ENCODE measurements at regions not wholly inside any gene's neighbourhood (a gene's known extent, or its start where the extent isn't known, plus 50 kb on each side); places are given as distances from the start of the nearest gene placed in this dataset.

GRCh38 chr9:90729351-90729750, 72.3 kb upstream of the SYK start:
- Histone ChIP-seq H3K79me1 (ENCODE audit: low read depth, low read length) (no peaks in the 10 kb centered on the region), H3K9ac (ENCODE audit: low read depth, low read length, poor library complexity) (no peak overlapping the region), H3K4me1 (ENCODE audit: control insufficient read depth in 2 of 2, insufficient read depth in 1 of 2, low read depth in 1 of 2, low read length in 2 of 2) (no peaks in the 10 kb centered on the region), H2BK5ac (ENCODE audit: low read length) (no peak overlapping the region), H3K23ac (ENCODE audit: low read depth, low read length, poor library complexity) (no peak overlapping the region), H2BK120ac (ENCODE audit: low read depth, low read length) (no peak overlapping the region), H3K14ac (ENCODE audit: low read length) (no peak overlapping the region), H2BK15ac (ENCODE audit: low read length) (no peak overlapping the region), H2AFZ (ENCODE audit: low read length) (no peak overlapping the region), H3K9me3 (replicated peaks in 1 of 2; ENCODE audit: control insufficient read depth in 2 of 2, insufficient read depth in 1 of 2, low read depth in 1 of 2, low read length in 2 of 2) (peaks cover 0 to 2% of the 10 kb centered on the region in 2 donors), H2BK12ac (ENCODE audit: low read length) (no peak overlapping the region), H3K36me3 (replicated peaks in 1 of 2; ENCODE audit: control insufficient read depth in 2 of 2, insufficient read depth in 2 of 2, low read length in 2 of 2) (no peaks in the 10 kb centered on the region), H4K91ac (ENCODE audit: low read depth, low read length, poor library complexity) (no peak overlapping the region), H4K8ac (ENCODE audit: low read depth, low read length) (no peak overlapping the region), H2AK5ac (ENCODE audit: low read depth, low read length) (no peak overlapping the region), H3K27ac (replicated peaks; ENCODE audit: low read length) (no peak overlapping the region), H3K4me2 (ENCODE audit: insufficient read depth, low read length, poor library complexity, severe bottlenecking) (no peak overlapping the region), H3K18ac (ENCODE audit: low read length) (no peak overlapping the region), H3K4me3 (ENCODE audit: low read length in 2 of 2) (no peak overlapping the region), H3K4ac (ENCODE audit: low read length) (no peak overlapping the region), H3K27me3 (ENCODE audit: control insufficient read depth in 3 of 3, insufficient read depth in 3 of 3, low read depth in 1 of 3, low read length in 3 of 3) (no peaks in the 10 kb centered on the region)
- WGBS, 2 donors (ENCODE audit: extremely low coverage in 2 of 2, insufficient read length in 2 of 2, insufficient replicate concordance in 1 of 2), result no CpG with 5 or more reads among the region's 24 CpGs
- DNase-seq (ENCODE audit: low spot score), result no peak

GRCh38 chr9:90727488-90727887, 74.1 kb upstream of the SYK start:
- H3K23ac ChIP-seq (ENCODE audit: low read depth, low read length, poor library complexity), result no peak overlapping the region
- H2BK120ac ChIP-seq (ENCODE audit: low read depth, low read length), result no peak overlapping the region
- H3K79me1 ChIP-seq (ENCODE audit: low read depth, low read length), result no peaks in the 10 kb centered on the region
- H4K8ac ChIP-seq (ENCODE audit: low read depth, low read length), result no peak overlapping the region
- H3K14ac ChIP-seq (ENCODE audit: low read length), result no peak overlapping the region
- H3K4me1 ChIP-seq (ENCODE audit: control insufficient read depth in 2 of 2, insufficient read depth in 1 of 2, low read depth in 1 of 2, low read length in 2 of 2), result no peaks in the 10 kb centered on the region
- no peak overlapping the region for H2BK5ac ChIP-seq (ENCODE audit: low read length)
- no peak overlapping the region for H2BK15ac ChIP-seq (ENCODE audit: low read length)
- no peak overlapping the region for H2AK5ac ChIP-seq (ENCODE audit: low read depth, low read length)
- no peak overlapping the region for H3K27ac ChIP-seq (replicated peaks; ENCODE audit: low read length)
- H2BK12ac ChIP-seq (ENCODE audit: low read length), result no peak overlapping the region
- H3K4me3 ChIP-seq (ENCODE audit: low read length in 2 of 2), result no peak overlapping the region
- DNase-seq (ENCODE audit: low spot score), result no peak
- WGBS, 2 donors (ENCODE audit: extremely low coverage in 2 of 2, insufficient read length in 2 of 2, insufficient replicate concordance in 1 of 2), result no CpG with 5 or more reads among the region's 6 CpGs
- no peak overlapping the region for H2AFZ ChIP-seq (ENCODE audit: low read length)
- no peak overlapping the region for H3K4me2 ChIP-seq (ENCODE audit: insufficient read depth, low read length, poor library complexity, severe bottlenecking)
- no peaks in the 10 kb centered on the region for H3K36me3 ChIP-seq (replicated peaks in 1 of 2; ENCODE audit: control insufficient read depth in 2 of 2, insufficient read depth in 2 of 2, low read length in 2 of 2)
- no peaks in the 10 kb centered on the region for H3K27me3 ChIP-seq (ENCODE audit: control insufficient read depth in 3 of 3, insufficient read depth in 3 of 3, low read depth in 1 of 3, low read length in 3 of 3)
- H3K4ac ChIP-seq (ENCODE audit: low read length), result no peak overlapping the region
- H3K9me3 ChIP-seq (replicated peaks in 1 of 2; ENCODE audit: control insufficient read depth in 2 of 2, insufficient read depth in 1 of 2, low read depth in 1 of 2, low read length in 2 of 2), result peaks cover 0 to 2% of the 10 kb centered on the region in 2 donors
- no peak overlapping the region for H3K18ac ChIP-seq (ENCODE audit: low read length)
- no peak overlapping the region for H3K9ac ChIP-seq (ENCODE audit: low read depth, low read length, poor library complexity)
- no peak overlapping the region for H4K91ac ChIP-seq (ENCODE audit: low read depth, low read length, poor library complexity)

- Histone ChIP-seq H3K9ac (ENCODE audit: low read depth, low read length, poor library complexity) (no peak overlapping the region), H3K27me3 (ENCODE audit: control insufficient read depth in 3 of 3, insufficient read depth in 3 of 3, low read depth in 1 of 3, low read length in 3 of 3) (no peaks in the 10 kb centered on the region), H2BK12ac (ENCODE audit: low read length) (no peak overlapping the region), H3K4me1 (ENCODE audit: control insufficient read depth in 2 of 2, insufficient read depth in 1 of 2, low read depth in 1 of 2, low read length in 2 of 2) (no peaks in the 10 kb centered on the region), H3K14ac (ENCODE audit: low read length) (no peak overlapping the region), H4K8ac (ENCODE audit: low read depth, low read length) (no peak overlapping the region), H3K36me3 (replicated peaks in 1 of 2; ENCODE audit: control insufficient read depth in 2 of 2, insufficient read depth in 2 of 2, low read length in 2 of 2) (no peaks in the 10 kb centered on the region), H4K91ac (ENCODE audit: low read depth, low read length, poor library complexity) (no peak overlapping the region), H3K23ac (ENCODE audit: low read depth, low read length, poor library complexity) (no peak overlapping the region), H3K4me3 (ENCODE audit: low read length in 2 of 2) (no peak overlapping the region), H3K18ac (ENCODE audit: low read length) (no peak overlapping the region), H2AFZ (ENCODE audit: low read length) (no peak overlapping the region), H3K4me2 (ENCODE audit: insufficient read depth, low read length, poor library complexity, severe bottlenecking) (no peak overlapping the region), H2BK120ac (ENCODE audit: low read depth, low read length) (no peak overlapping the region), H3K27ac (replicated peaks; ENCODE audit: low read length) (no peak overlapping the region), H2BK15ac (ENCODE audit: low read length) (no peak overlapping the region), H3K79me1 (ENCODE audit: low read depth, low read length) (no peaks in the 10 kb centered on the region), H2AK5ac (ENCODE audit: low read depth, low read length) (no peak overlapping the region), H3K4ac (ENCODE audit: low read length) (no peak overlapping the region), H2BK5ac (ENCODE audit: low read length) (no peak overlapping the region), H3K9me3 (replicated peaks in 1 of 2; ENCODE audit: control insufficient read depth in 2 of 2, insufficient read depth in 1 of 2, low read depth in 1 of 2, low read length in 2 of 2) (peaks cover 0 to 2% of the 10 kb centered on the region in 2 donors)
- WGBS, 2 donors (ENCODE audit: extremely low coverage in 2 of 2, insufficient read length in 2 of 2, insufficient replicate concordance in 1 of 2), result no CpG with 5 or more reads among the region's 5 CpGs
- no peak for DNase-seq (ENCODE audit: low spot score)
These were observed 75.4 kb upstream of the SYK start for GRCh38 chr9:90726215-90726614.

GRCh38 chr9:90724880-90725279, 76.7 kb upstream of the SYK start:
- Histone ChIP-seq H4K91ac (ENCODE audit: low read depth, low read length, poor library complexity) (no peak overlapping the region), H2BK120ac (ENCODE audit: low read depth, low read length) (no peak overlapping the region), H3K4ac (ENCODE audit: low read length) (no peak overlapping the region), H3K4me2 (ENCODE audit: insufficient read depth, low read length, poor library complexity, severe bottlenecking) (no peak overlapping the region), H3K36me3 (replicated peaks in 1 of 2; ENCODE audit: control insufficient read depth in 2 of 2, insufficient read depth in 2 of 2, low read length in 2 of 2) (no peaks in the 10 kb centered on the region), H3K4me1 (ENCODE audit: control insufficient read depth in 2 of 2, insufficient read depth in 1 of 2, low read depth in 1 of 2, low read length in 2 of 2) (no peaks in the 10 kb centered on the region), H3K9me3 (replicated peaks in 1 of 2; ENCODE audit: control insufficient read depth in 2 of 2, insufficient read depth in 1 of 2, low read depth in 1 of 2, low read length in 2 of 2) (no peaks in the 10 kb centered on the region), H2AK5ac (ENCODE audit: low read depth, low read length) (no peak overlapping the region), H3K79me1 (ENCODE audit: low read depth, low read length) (no peaks in the 10 kb centered on the region), H3K27me3 (ENCODE audit: control insufficient read depth in 3 of 3, insufficient read depth in 3 of 3, low read depth in 1 of 3, low read length in 3 of 3) (no peaks in the 10 kb centered on the region), H3K23ac (ENCODE audit: low read depth, low read length, poor library complexity) (no peak overlapping the region), H4K8ac (ENCODE audit: low read depth, low read length) (no peak overlapping the region), H2BK15ac (ENCODE audit: low read length) (no peak overlapping the region), H2AFZ (ENCODE audit: low read length) (no peak overlapping the region), H3K27ac (replicated peaks; ENCODE audit: low read length) (no peak overlapping the region), H3K18ac (ENCODE audit: low read length) (peak overlapping the region; percentile 69), H3K14ac (ENCODE audit: low read length) (no peak overlapping the region), H2BK12ac (ENCODE audit: low read length) (no peak overlapping the region), H2BK5ac (ENCODE audit: low read length) (no peak overlapping the region), H3K4me3 (ENCODE audit: low read length in 2 of 2) (no peak overlapping the region), H3K9ac (ENCODE audit: low read depth, low read length, poor library complexity) (no peak overlapping the region)
- WGBS, 2 donors (ENCODE audit: extremely low coverage in 2 of 2, insufficient read length in 2 of 2, insufficient replicate concordance in 1 of 2), result no CpG with 5 or more reads among the region's 7 CpGs
- DNase-seq (ENCODE audit: low spot score), result no peak

Measured in neuronal stem cell (in vitro differentiated cells).